Adrenal gland (tissue), 9 donors: ENCODE measurements at regions not wholly inside any gene's neighbourhood (a gene's known extent, or its start where the extent isn't known, plus 50 kb on each side); places are given as distances from the start of the nearest gene placed in this dataset.
A peak's percentile ranks its signal among the peaks of the same experiment; 100 is the strongest.
"Not testable (repeated sequence)": the region's sequence is repeated elsewhere in the genome, so short reads cannot be mapped to it uniquely, and the experiment has no call there.

Source experiments
- DNase-seq, 7 donors: peaks; one replicate each; pipeline ENCODE4 v3.0.0-alpha.2; 2019 to 2020
- H3K27ac ChIP-seq, 5 donors: fragments of 200-600 bp; sonication (generic) in 4 of 5; 1 replicate in 3 of 5; 2 replicates in 2 of 5; pipeline versions ENCODE4 v1.5.1 to v1.8.0; 2016 to 2020; ENCODE audit warnings: mild to moderate bottlenecking in 1 of 5
- H3K27me3 ChIP-seq: fragments of 200-600 bp; 2 replicates; pipeline ENCODE4 v1.8.0; 2021
- H3K36me3 ChIP-seq, 2 donors: fragments of 200-600 bp; replicated peaks in 1 of 2; 1 replicate in 1 of 2; 2 replicates in 1 of 2; pipeline versions ENCODE4 v1.5.1 to v1.8.0; 2018 to 2022
- H3K4me1 ChIP-seq, 2 donors: fragments of 200-600 bp; replicated peaks in 1 of 2; 1 replicate in 1 of 2; 2 replicates in 1 of 2; pipeline versions ENCODE4 v1.5.1 to v1.8.0; 2018 to 2021
- H3K4me3 ChIP-seq, 4 donors: fragments of 200-600 bp; sonication (generic) in 3 of 4; one replicate each; pipeline ENCODE4 v1.5.1; 2016 to 2018
- H3K9me3 ChIP-seq, 3 donors: fragments of 200-600 bp; sonication (generic) in 1 of 3; replicated peaks in 1 of 3; 1 replicate in 2 of 3; 2 replicates in 1 of 3; pipeline versions ENCODE4 v1.5.1 to v1.8.0; 2016 to 2021
- CTCF ChIP-seq, 6 experiments: fragments of 450-650 bp in 4 of 6; fragments of 200-600 bp in 2 of 6; sonication (generic) in 1 of 6; IDR thresholded peaks; 1 replicate in 5 of 6; 2 replicates in 1 of 6; pipeline versions ENCODE4 v1.5.1 to v1.8.0; 2016 to 2021; ENCODE audit warnings: antibody characterized with exemption in 6 of 6, mild to moderate bottlenecking in 2 of 6, moderate library complexity in 1 of 6
- POLR2A ChIP-seq, 2 donors: fragments of 450-650 bp; IDR thresholded peaks; one replicate each; pipeline ENCODE4 v1.6.1; 2017; ENCODE audit warnings: antibody characterized with exemption in 2 of 2, mild to moderate bottlenecking in 2 of 2, moderate library complexity in 1 of 2
- WGBS, 4 donors: extraction: QIAGEN DNeasy Blood & Tissue Kit in 2 of 4; methylation state at CpG; one replicate each; pipeline versions ENCODE4 v1.1.5 to v1.1.7; 2013 to 2017; 5-methylcytosine and 5-hydroxymethylcytosine counted together
- intact Hi-C, 2 donors: fragments of 100-400 bp; cut with DNase I; formaldehyde crosslinking; loops; one replicate each; pipeline versions ENCODE4 v1.14.1 to v1.15.0; 2022 to 2023
- donor health status: healthy with polysubstance abuse.
- donor health status: Bipolar disorder and iron deficiency.
- donor health status: DM: yes; HTN: yes; CAD: no.
- donor health status: DM: no; HTN: no; CAD: no.
- donor health status: DM: no; HTN: no; CAD: no.

DNA sequence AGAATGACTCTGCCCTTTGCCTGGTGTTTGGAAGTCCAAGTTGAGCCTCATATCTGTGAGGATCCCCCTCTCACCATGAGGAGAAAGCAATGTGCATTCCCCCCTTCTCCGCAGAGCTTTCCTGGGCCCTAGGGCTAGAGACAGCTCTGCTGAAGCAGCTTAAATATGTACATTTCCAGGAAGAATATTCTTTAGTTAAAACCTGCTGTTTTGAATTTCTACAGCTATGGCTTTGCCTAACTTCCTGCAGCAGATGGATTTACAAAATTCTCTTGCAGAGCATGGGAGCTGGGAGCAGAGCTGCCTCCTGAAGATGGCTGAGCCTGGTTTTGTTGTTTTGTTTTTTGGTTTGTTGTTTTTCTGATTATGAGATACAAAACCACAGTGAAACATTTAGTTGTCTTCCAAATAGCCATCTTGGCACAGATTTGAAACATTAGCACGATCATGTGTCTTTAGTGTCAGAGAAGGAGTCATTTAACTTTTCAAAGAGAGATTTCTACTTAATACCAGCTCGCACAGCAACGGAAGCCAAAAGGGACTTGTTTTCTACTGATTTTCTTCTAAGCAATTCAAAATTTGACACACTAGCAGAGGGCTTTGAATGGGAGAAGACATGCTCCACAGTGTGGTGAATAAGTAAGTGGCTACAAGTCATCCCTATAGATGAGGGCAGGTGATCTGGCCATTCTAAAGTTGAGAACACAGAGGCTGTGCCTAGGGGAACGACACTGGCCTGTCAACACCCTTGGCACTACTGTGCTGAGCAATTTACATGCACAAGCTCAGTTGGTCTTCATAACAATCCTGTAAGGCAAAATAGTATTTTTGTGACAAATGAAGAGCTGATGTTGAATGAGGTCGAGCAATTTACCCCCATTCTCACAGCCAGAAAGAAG is 222.6 kb downstream of the MREG start:
- H3K36me3 ChIP-seq: no peaks in the 10 kb centered on the region
- WGBS, 4 donors: 77 to 87% (median 81%) methylated on average over 6 of the region's 6 CpGs
- no peak overlapping the region for H3K27ac ChIP-seq

GRCh38 chr2:215787565-215788178 is 225.7 kb downstream of the MREG start:
- Histone ChIP-seq H3K27ac (no peak overlapping the region), H3K27me3 (no peaks in the 10 kb centered on the region), H3K4me3 (no peak overlapping the region), H3K36me3 (no peaks in the 10 kb centered on the region), H3K4me1 (no peaks in the 10 kb centered on the region), H3K9me3 (no peaks in the 10 kb centered on the region)
- TF ChIP-seq POLR2A (IDR thresholded peaks at IDR 0.05) (no peak), CTCF (IDR thresholded peaks at IDR 0.05) (no peak)
- no peak for DNase-seq
- 84 to 92% (median 89%) methylated on average over 7 of the region's 7 CpGs for WGBS, 4 donors
- intact Hi-C loops: no loop called here

More for the DNA sequence above, 222.6 kb downstream of the MREG start:
- Histone ChIP-seq H3K9me3 (no peaks in the 10 kb centered on the region), H3K27me3 (no peaks in the 10 kb centered on the region), H3K4me3 (no peak overlapping the region), H3K4me1 (peaks cover 0 to 6% of the 10 kb centered on the region in 2 donors)
- intact Hi-C loops: no loop called here
- DNase-seq: no peak
- TF ChIP-seq CTCF (IDR thresholded peaks at IDR 0.05) (no peak), POLR2A (IDR thresholded peaks at IDR 0.05) (no peak)

- TF ChIP-seq CTCF (IDR thresholded peaks at IDR 0.05) (no peak), POLR2A (IDR thresholded peaks at IDR 0.05) (no peak)
- H3K36me3 ChIP-seq: no peaks in the 10 kb centered on the region
- no peak overlapping the region for H3K27ac ChIP-seq
- H3K27me3 ChIP-seq: no peaks in the 10 kb centered on the region
- DNase-seq: no peak
- no peak overlapping the region for H3K4me3 ChIP-seq
- H3K4me1 ChIP-seq: no peaks in the 10 kb centered on the region
- WGBS, 4 donors: 76 to 91% (median 89%) methylated on average over 3 of the region's 3 CpGs
- intact Hi-C loops: no loop called here
- no peaks in the 10 kb centered on the region for H3K9me3 ChIP-seq
Observed at GRCh38 chr2:215787025-215787424, 226.3 kb downstream of the MREG start.

- no peaks in the 10 kb centered on the region for H3K9me3 ChIP-seq
- H3K27ac ChIP-seq: peak overlapping the region in 1 of 5 donors; percentile 12
- H3K4me3 ChIP-seq: no peak overlapping the region
- TF ChIP-seq CTCF (IDR thresholded peaks at IDR 0.05) (no peak), POLR2A (IDR thresholded peaks at IDR 0.05) (no peak)
- H3K4me1 ChIP-seq: no peaks in the 10 kb centered on the region
- intact Hi-C loops: no loop called here
- no peaks in the 10 kb centered on the region for H3K27me3 ChIP-seq
- WGBS, 4 donors: 55 to 67% (median 61%) methylated on average over 3 of the region's 3 CpGs
- no peak for DNase-seq
- H3K36me3 ChIP-seq: no peaks in the 10 kb centered on the region
Observed at GRCh38 chr2:215784371-215784783, 229.0 kb downstream of the MREG start.

DNA sequence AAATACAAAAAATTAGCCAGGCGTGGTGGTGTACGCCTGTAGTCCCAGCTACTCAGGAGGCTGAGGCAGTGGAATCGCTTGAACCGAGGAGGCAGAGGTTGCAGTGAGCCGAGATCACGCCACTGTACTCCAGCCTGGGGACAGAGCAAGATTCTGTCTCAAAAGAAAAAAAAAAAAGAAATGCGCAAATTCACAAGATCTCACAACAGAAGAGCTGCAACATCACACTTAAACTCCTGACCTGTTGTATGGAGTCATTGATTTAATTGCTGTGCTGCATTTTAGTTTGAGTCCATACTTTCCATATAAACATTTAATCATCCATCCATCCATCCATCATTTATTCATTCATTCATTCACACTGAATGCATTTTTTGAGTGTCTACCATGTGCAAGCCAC is 229.7 kb downstream of the MREG start:
- H3K9me3 ChIP-seq, H3K27ac ChIP-seq, DNase-seq, H3K4me3 ChIP-seq, intact Hi-C loops, H3K36me3 ChIP-seq, H3K27me3 ChIP-seq, H3K4me1 ChIP-seq: not testable (repeated sequence)
- WGBS, 4 donors: 92 to 97% (median 94%) methylated on average over 7 of the region's 7 CpGs
